GM21390 (cell line): ENCODE measurements at regions not wholly inside any gene's neighbourhood (a gene's known extent, or its start where the extent isn't known, plus 50 kb on each side); places are given as distances from the start of the nearest gene placed in this dataset.
"Not testable (repeated sequence)": the region's sequence is repeated elsewhere in the genome, so short reads cannot be mapped to it uniquely, and the experiment has no call there.

Experiments
- ATAC-seq: cut with Tn5 transposase; IDR thresholded peaks from one replicate; pipeline ENCODE4 v1.9.1; 2021; ENCODE audit not compliant: unreplicated experiment

GRCh38 chr6:43893073-43893472, 123.1 kb downstream of the VEGFA start:
- ATAC-seq: no peak

GRCh38 chr6:43891072-43891870, 121.3 kb downstream of the VEGFA start:
- ATAC-seq: no peak

- ATAC-seq: no peak
Measured at GRCh38 chr6:43890197-43891062, 120.4 kb downstream of the VEGFA start.

- no peak for ATAC-seq
Measured at GRCh38 chr6:43887906-43888683, 118.1 kb downstream of the VEGFA start.

GRCh38 chr6:43887340-43887858, 117.4 kb downstream of the VEGFA start:
- ATAC-seq: no peak

GRCh38 chr6:43886717-43887339, 116.8 kb downstream of the VEGFA start:
- ATAC-seq: no peak

- ATAC-seq: no peak
Measured at GRCh38 chr6:43886067-43886461, 116.1 kb downstream of the VEGFA start.

- no peak for ATAC-seq
Measured at GRCh38 chr6:43885399-43886066, 115.5 kb downstream of the VEGFA start.

- ATAC-seq: no peak
Measured at GRCh38 chr6:43884652-43885022, 114.6 kb downstream of the VEGFA start.

GRCh38 chr6:43883847-43884651, 114.0 kb downstream of the VEGFA start:
- no peak for ATAC-seq

- not testable (repeated sequence) for ATAC-seq
Measured at GRCh38 chr6:43882690-43883448, 112.9 kb downstream of the VEGFA start.

GRCh38 chr6:43880236-43881137, 110.5 kb downstream of the VEGFA start:
- ATAC-seq: no peak

- ATAC-seq: no peak
Measured at GRCh38 chr6:43879722-43880121, 109.7 kb downstream of the VEGFA start.

- ATAC-seq: no peak
Measured at GRCh38 chr6:43878823-43879495, 108.9 kb downstream of the VEGFA start.

- ATAC-seq: no peak
Measured at GRCh38 chr6:43878127-43878634, 108.2 kb downstream of the VEGFA start.

GRCh38 chr6:43877463-43878126, 107.6 kb downstream of the VEGFA start:
- no peak for ATAC-seq
